ENCODE measurements at regions not wholly inside any gene's neighbourhood (a gene's known extent, or its start where the extent isn't known, plus 50 kb on each side); places are given as distances from the start of the nearest gene placed in this dataset.
A peak's percentile ranks its signal among the peaks of the same experiment; 100 is the strongest.

DNA sequence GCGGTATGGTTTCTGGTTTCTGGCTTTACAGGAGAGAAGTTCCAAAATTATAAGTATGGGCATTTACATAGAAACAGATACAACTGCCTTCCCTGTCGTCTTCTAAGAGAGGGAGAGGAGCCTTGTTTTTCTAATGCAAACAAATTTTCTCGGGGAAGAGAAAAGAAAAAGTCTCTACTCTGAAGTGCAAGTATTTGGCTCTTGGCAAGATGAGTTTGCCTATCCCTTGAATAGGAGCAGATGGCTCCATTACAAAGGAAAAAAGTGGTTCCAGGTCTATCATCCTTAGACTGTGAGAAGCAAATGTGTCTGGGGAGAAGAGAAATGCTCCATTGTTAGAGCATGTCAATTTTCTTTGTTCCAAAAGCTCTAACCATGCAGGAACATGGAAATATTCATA, 455.6 kb downstream of the BUD13 start:
- TF ChIP-seq, protein P1, sequence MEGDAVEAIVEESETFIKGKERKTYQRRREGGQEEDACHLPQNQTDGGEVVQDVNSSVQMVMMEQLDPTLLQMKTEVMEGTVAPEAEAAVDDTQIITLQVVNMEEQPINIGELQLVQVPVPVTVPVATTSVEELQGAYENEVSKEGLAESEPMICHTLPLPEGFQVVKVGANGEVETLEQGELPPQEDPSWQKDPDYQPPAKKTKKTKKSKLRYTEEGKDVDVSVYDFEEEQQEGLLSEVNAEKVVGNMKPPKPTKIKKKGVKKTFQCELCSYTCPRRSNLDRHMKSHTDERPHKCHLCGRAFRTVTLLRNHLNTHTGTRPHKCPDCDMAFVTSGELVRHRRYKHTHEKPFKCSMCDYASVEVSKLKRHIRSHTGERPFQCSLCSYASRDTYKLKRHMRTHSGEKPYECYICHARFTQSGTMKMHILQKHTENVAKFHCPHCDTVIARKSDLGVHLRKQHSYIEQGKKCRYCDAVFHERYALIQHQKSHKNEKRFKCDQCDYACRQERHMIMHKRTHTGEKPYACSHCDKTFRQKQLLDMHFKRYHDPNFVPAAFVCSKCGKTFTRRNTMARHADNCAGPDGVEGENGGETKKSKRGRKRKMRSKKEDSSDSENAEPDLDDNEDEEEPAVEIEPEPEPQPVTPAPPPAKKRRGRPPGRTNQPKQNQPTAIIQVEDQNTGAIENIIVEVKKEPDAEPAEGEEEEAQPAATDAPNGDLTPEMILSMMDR (IDR thresholded peaks at IDR 0.05), result no peak
- TF ChIP-seq POLR2A (IDR thresholded peaks at IDR 0.05), result no peak
- H3K4me3 ChIP-seq, result no peak overlapping the region
- no peak for DNase-seq
- no peak overlapping the region for H3K27ac ChIP-seq
- H3K27me3 ChIP-seq, result no peaks in the 10 kb centered on the region
- H3K9me3 ChIP-seq, result no peaks in the 10 kb centered on the region
- no peaks in the 10 kb centered on the region for H3K36me3 ChIP-seq
- H3K4me1 ChIP-seq, result peaks cover 0 to 8% (median 0%) of the 10 kb centered on the region in 4 donors

DNA sequence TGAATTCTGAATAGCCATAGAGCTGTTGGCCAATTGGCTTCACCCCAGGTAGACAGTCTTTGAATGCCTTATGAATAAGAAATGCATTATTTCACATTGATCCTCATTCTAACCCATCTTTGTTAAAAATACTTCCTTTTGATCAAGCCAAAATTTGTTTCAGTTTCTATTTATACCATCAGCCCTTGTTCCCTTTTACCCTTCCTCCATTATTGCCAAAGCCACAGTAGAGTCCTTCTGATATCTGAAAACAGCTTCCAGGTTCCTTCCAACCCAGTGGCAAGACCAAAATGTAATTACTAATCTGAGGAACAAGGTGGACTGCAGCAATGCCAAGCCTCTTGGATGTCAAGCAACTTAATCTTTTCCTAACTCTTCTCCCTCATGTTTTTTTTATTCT, 458.8 kb downstream of the BUD13 start:
- TF ChIP-seq, protein P1 (IDR thresholded peaks at IDR 0.05), result no peak
- no peak for TF ChIP-seq POLR2A (IDR thresholded peaks at IDR 0.05)
- Histone ChIP-seq H3K9me3 (no peaks in the 10 kb centered on the region), H3K4me1 (peaks cover 0 to 8% (median 0%) of the 10 kb centered on the region in 4 donors), H3K4me3 (no peak overlapping the region), H3K27me3 (no peaks in the 10 kb centered on the region), H3K36me3 (no peaks in the 10 kb centered on the region), H3K27ac (no peak overlapping the region)
- DNase-seq, result no peak

DNA sequence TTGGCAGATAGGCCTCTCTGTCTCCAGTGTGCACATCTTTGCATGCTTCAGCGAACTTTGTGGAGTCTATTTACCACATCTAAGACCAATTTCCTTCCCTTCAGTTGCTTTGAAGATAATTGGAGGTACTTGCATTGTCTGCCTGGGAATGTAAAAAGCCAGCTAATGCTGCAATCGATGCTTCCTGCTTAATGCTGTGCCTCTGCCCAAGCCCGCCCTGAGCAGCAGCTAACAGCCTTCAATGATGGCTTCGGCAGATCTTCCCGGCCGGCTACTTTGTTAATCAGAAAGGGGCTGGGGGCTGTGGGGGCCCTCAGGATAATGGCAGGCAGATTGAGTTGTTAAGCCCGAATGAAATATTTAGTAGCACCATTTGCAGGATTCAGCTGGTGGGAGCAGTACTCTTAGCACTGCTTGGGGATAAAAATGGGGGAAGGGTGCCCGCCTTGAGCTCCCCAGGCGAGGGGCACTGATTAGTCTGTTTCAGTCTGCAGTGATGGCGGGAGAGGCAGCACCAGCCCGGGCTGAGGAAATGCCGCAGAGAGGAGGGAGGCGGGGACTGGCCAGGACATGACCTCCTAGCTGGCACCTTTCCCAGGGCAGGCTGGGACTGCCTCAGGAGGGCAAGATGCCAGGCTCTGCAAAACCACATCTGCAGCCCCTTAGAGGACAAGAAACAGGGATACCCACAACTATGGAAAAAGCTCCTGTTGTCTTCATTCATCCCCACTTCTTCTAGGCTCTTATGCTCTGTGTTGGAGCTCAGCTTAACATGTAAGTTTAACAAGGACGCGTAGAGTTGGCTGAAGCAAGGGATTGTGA, 460.0 kb downstream of the BUD13 start:
- peak; percentile 18 to 71 (median 69) for DNase-seq
- no peak for TF ChIP-seq POLR2A (IDR thresholded peaks at IDR 0.05)
- TF ChIP-seq, protein P1 (IDR thresholded peaks at IDR 0.05), result no peak
- Histone ChIP-seq H3K4me1 (peaks cover 0 to 8% (median 0%) of the 10 kb centered on the region in 4 donors), H3K27ac (no peak overlapping the region), H3K9me3 (no peaks in the 10 kb centered on the region), H3K27me3 (no peaks in the 10 kb centered on the region), H3K4me3 (peak overlapping the region in 1 of 4 donors; percentile 3), H3K36me3 (no peaks in the 10 kb centered on the region)

DNA sequence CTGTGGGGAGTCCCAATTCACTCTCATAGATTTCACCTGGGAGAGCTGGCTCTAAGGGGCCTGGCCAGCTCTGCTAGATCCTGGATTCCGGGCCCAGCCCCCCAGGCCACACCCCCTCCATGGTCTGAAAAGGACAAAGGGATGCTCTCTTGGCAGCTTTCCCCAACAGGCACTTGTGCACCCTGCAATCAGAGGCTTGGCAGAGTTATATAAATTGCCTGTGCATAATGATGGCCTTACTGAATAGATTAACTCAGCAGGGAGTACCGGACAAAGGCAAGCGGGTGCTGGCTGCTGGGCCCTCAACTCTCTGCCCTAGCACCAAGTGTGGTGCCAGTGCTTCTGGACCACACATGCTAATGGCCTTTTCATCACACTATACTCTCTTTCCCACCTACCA, 461.6 kb downstream of the BUD13 start:
- Histone ChIP-seq H3K4me3 (no peak overlapping the region), H3K27ac (no peak overlapping the region), H3K9me3 (no peaks in the 10 kb centered on the region), H3K27me3 (no peaks in the 10 kb centered on the region), H3K36me3 (no peaks in the 10 kb centered on the region), H3K4me1 (peaks cover 0 to 8% (median 0%) of the 10 kb centered on the region in 4 donors)
- no peak for DNase-seq
- TF ChIP-seq, protein P1 (IDR thresholded peaks at IDR 0.05), result no peak

DNA sequence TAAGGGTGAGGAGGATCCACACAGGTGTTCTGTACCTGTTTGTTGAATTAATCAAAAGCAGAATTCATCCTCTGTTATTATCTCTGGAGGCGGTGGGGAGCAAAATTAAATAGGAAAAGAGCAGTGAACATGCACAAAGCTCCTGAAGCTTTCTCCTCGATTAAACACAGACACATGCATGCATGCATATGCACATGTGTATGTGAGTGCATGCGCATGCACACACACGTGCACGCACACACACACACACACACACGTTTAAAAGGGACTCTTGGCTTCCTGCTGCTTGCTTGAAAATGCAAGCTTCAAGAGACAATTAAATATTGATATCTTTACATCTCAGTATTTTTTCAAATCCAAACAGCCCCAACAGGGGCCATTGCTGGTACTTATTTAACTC, 462.1 kb downstream of the BUD13 start:
- TF ChIP-seq, protein P1 (IDR thresholded peaks at IDR 0.05), result no peak
- TF ChIP-seq POLR2A (IDR thresholded peaks at IDR 0.05), result no peak
- Histone ChIP-seq H3K27ac (no peak overlapping the region), H3K9me3 (no peaks in the 10 kb centered on the region), H3K4me3 (no peak overlapping the region), H3K27me3 (no peaks in the 10 kb centered on the region), H3K4me1 (peaks cover 0 to 8% (median 0%) of the 10 kb centered on the region in 4 donors), H3K36me3 (no peaks in the 10 kb centered on the region)
- no peak for DNase-seq
